GM21423 (cell line): ENCODE measurements at regions not wholly inside any gene's neighbourhood (a gene's known extent, or its start where the extent isn't known, plus 50 kb on each side); places are given as distances from the start of the nearest gene placed in this dataset.

Source experiments
- ATAC-seq: cut with Tn5 transposase; IDR thresholded peaks from one replicate; pipeline ENCODE4 v1.9.1; 2021; ENCODE audit warnings: mild to moderate bottlenecking, moderate library complexity; ENCODE audit not compliant: unreplicated experiment

DNA sequence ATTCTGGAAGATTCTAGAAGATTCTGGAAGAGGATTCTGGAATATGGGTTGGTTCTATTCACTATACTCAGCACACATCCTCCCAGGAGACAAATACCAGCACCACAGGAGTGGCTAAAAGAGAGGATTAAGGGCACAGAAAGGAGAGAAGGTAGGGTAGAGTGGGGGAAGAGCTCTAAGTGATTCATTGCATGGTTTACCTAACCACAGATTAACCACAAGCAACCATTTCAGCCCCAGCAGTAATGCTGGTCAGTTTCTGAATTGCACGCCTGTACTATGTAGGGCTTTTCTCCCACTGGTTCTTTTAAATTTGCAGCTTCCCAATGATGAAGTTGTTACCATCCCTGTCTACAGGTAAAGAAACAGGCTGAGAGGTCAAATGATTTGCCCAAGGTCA, 192.7 kb upstream of the PMEPA1 start:
- peak; percentile 81 for ATAC-seq

- ATAC-seq: no peak
Observed at GRCh38 chr20:57901526-57901925, 191.7 kb upstream of the PMEPA1 start.

DNA sequence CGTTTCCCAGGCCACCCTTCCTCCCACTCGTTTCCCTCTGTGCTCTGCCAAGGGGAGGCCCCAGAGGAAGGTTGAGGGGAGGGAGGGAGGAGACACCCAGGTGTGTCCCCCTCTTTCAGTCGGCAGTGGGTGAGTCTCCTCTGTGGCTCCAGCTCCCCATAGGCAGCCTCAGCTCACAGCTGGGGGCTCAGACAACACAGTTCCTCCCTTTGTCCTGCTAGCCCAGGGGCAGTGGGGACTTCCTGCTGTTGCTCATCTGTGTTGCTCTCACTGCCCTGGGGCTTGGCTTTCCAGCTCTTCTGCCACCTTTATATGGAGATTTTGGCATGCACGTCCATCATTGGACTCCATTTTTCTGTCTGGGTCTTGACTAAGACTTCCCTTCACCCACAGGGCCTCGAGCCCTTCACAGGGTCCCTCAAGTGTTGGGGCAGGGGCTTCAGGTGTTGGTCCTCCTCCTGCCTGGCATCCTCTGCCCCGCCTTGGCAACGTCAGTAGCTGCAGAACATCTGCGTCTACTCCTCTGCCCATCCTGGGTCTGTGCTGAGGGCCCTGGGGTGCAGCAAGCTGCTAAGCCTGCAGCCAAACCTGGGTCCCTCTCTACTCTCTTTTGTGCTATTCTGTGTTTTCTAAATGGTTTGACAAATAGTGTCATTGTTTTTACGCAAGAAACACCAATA, 190.6 kb upstream of the PMEPA1 start:
- no peak for ATAC-seq

DNA sequence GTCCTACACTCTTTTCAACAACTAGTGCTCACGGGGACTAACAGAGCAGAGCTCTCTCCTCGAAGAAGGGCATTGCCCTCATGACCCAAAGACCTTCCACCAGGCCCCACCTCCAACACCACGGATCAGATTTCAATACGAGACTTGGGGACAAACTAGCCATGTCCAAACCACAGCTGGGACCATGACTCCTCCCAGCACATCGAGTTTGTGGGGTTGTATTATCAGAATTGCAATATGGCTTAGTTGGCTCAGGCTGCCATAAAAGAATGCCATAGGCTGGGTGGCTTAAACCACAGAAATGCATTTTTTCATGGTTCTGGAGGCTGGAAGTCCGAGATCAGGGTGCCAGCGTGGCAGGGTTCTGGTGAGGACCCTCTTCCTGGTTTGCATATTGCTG, 189.7 kb upstream of the PMEPA1 start:
- no peak for ATAC-seq

- ATAC-seq: no peak
Observed at GRCh38 chr20:57898332-57898731, 188.5 kb upstream of the PMEPA1 start.

DNA sequence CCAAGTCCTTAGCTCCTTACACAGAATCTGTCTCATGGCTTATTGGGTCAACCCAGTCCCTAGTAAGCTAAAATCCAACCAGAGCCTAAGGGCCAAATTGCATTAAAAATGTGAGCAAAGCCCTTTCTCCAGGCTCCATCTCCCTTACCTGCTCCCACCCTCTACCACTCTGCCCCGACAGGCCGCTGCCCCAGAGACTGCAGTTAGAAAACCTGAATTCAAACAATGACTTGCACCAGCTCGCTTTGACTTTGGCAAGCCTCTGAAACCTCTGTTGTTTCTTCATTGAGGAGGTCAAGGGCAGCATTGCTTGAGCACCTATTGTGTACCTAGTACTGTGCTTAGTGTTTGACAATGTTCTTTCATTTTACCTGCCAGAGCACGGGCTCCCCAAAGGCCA, 188.1 kb upstream of the PMEPA1 start:
- no peak for ATAC-seq

DNA sequence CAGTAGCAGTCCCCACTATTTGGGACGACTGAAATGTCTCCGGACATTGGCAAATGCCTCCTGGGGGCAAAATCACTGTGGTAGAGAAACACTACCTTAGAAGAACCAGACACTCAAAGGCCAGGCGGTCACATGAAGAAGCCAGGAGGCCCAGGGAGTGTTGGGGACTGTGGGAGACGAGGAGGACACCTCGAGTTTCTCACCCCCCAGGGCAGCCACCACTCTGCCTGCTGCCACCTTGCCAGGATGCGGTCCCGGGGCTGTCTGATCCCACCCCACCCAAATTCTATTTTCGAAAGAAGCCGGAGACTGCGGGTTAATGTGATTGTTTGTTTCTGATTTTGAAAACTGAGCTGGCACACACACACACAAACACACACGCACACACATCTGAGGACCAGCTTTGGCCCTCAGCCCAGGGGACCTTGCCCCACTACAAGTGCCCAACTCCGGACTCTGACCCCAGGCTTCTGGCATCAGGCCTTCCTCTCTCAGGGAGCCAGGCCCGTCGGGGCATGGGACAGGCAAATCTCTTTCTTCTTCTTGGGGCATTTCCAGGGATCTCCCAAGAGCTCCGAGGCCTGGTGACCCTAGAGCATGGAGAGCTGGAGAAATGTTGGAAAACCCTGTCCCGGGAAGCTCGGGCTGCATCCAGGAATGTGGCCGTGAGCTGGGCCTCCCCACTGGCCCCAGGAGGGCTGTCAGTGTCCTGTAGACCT, 187.5 kb upstream of the PMEPA1 start:
- no peak for ATAC-seq

DNA sequence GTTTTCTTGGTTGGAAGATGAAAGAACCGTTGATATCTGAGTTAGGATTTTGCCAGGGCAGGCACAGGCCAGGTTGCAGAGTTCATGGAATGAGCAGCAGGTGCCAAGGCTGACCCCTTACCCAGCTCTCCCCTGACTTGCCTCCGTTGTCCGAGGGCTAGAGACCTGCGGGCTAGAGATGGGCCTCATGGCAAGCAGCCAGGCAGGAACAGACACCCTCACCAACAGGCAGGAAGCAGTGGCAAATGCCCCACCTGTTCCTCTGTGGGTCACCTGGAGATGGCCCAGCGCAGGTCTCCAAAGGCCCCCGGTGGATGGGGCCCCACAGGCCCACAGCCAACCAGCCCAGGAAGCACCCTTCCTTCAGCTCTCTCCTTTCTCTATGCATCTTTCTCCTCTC, 186.7 kb upstream of the PMEPA1 start:
- no peak for ATAC-seq

GRCh38 chr20:57896017-57896416, 186.2 kb upstream of the PMEPA1 start:
- ATAC-seq: no peak

- ATAC-seq: no peak
Observed at GRCh38 chr20:57895161-57895855, 185.5 kb upstream of the PMEPA1 start.

- ATAC-seq: no peak
Observed at GRCh38 chr20:57894522-57894921, 184.7 kb upstream of the PMEPA1 start.

GRCh38 chr20:57894096-57894495, 184.3 kb upstream of the PMEPA1 start:
- ATAC-seq: no peak

GRCh38 chr20:57893366-57893999, 183.7 kb upstream of the PMEPA1 start:
- no peak for ATAC-seq

GRCh38 chr20:57892471-57892870, 182.7 kb upstream of the PMEPA1 start:
- no peak for ATAC-seq

- ATAC-seq: no peak
Observed at GRCh38 chr20:57891014-57891413, 181.2 kb upstream of the PMEPA1 start.

DNA sequence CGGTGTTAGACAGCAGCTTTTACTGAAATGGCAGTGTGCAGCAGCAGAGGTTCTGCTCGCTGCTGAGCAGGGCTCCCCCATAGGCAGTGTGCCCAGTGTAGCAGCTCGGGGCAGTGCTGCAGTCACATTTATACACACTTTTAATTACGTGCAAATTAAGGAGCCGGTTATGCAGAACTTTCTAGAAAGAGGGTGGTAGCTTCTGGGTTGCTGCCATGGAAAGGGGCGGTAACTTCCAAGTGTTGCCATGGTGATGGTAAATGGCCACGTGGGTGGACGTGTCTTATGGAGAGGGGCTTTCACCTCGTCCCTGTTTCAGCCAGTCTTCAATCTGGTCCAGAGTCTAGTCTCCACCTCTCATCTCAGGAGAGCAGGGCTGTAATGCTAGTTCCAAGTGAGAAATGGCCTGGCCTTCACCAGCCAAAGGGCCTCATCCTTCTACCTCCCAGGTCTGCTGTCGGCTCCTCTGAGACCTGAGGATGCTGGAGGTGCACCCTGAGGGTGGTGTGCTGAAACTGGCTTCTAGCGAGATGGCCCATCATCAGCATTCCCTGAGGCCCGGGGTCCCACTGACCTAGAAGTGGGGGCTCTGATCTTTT, 180.5 kb upstream of the PMEPA1 start:
- no peak for ATAC-seq

GRCh38 chr20:57888591-57888990, 178.8 kb upstream of the PMEPA1 start:
- no peak for ATAC-seq

GRCh38 chr20:57884956-57885355, 175.1 kb upstream of the PMEPA1 start:
- ATAC-seq: no peak

DNA sequence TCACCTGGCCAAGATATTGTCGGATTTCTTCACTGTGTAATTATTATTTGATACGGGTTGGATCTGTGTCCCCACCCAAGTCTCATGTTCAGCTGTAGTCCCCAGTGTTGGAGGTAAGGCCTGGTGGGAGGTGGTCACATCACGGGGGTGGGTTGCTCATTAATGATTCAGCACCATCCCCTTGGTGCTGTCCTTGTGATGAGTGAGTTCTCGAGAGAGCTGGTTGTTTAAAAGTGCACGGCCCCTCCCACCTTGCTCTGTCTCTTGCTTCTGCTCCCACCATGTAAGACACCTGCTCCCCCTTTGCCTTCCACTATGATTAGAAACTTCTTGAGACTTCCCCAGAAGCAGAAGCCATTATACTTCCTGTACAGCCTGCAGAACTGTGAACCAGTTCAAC, 173.9 kb upstream of the PMEPA1 start:
- no peak for ATAC-seq

DNA sequence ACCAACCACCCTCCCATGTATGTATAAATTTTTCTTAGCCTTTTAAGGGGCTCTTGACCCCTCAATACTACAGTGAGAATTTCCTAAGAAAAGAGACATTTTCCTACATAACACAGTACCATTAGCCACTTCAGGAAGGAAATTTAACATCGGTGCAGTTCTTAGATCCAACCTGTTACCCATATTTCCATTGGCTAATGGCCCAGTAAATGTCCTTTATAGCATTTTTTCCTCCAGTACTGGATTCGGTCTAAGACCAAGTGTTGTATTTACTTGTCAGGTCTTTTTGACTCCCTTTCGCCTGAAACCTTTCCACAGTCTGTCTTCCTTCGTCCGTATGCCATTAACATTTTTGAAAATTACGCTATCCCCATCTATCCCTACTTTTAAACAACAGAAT, 173.4 kb upstream of the PMEPA1 start:
- ATAC-seq: no peak

DNA sequence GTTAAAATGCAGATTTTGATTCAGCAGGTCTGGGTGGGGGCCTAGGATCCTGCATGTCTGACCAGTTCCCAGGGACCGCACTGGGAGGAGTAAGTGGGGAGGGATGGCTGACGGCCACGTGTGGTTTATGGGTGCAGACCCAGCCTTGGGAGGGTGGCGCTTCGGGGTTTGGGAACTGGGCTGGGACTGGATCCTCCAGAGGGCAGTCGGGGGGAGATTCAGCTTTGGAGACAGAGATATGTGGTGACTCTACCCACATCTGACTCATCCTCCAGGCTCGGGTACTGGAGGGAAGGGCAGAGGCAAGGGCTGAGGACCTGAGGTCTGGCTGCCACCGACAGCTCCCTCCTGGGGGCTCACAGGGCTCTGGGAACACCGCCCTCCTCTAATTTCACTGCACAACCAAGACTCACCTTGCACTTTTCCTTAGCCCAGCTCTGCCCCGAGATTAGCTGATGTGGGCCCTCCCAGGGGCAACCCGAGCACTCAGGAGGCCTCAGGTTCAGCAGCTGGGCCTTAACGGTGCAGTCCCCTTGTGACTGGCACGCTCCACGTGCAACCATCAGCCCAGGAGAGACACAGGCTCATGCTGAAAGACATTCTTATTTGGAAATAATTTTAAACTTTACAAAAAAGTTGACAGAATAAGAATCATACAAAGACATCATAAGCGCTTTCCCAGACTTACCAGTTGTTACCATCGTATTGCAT, 172.8 kb upstream of the PMEPA1 start:
- no peak for ATAC-seq
